KMS-11 (cell line): ENCODE measurements at regions not wholly inside any gene's neighbourhood (a gene's known extent, or its start where the extent isn't known, plus 50 kb on each side); places are given as distances from the start of the nearest gene placed in this dataset.

Experiments
- H2AFZ ChIP-seq: fragments of 200-600 bp; sonication (generic); 2 replicates; pipeline ENCODE4 v1.6.1; 2016; ENCODE audit warnings: antibody characterized with exemption, mixed run types, low read depth
- H3K27ac ChIP-seq: fragments of 200-600 bp; sonication (generic); 2 replicates; pipeline ENCODE4 v1.6.1; 2016; ENCODE audit warnings: mild to moderate bottlenecking, mixed run types
- H3K27me3 ChIP-seq: fragments of 200-600 bp; sonication (generic); 2 replicates; pipeline ENCODE4 v1.6.1; 2017; ENCODE audit warnings: mild to moderate bottlenecking, low read depth, mixed run types, moderate library complexity; ENCODE audit not compliant: insufficient read depth
- H3K36me3 ChIP-seq: fragments of 200-600 bp; sonication (generic); 2 replicates; pipeline ENCODE4 v1.6.1; 2017; ENCODE audit warnings: mild to moderate bottlenecking, mixed run types; ENCODE audit not compliant: insufficient read depth
- H3K4me1 ChIP-seq: fragments of 200-600 bp; sonication (generic); 2 replicates; pipeline ENCODE4 v1.6.1; 2016; ENCODE audit warnings: mild to moderate bottlenecking, low read depth, mixed run types; ENCODE audit not compliant: poor library complexity, severe bottlenecking
- H3K4me2 ChIP-seq: fragments of 200-600 bp; sonication (generic); 2 replicates; pipeline ENCODE4 v1.7.0; 2016; ENCODE audit warnings: mild to moderate bottlenecking, mixed run types
- H3K4me3 ChIP-seq: fragments of 200-600 bp; sonication (generic); IDR thresholded peaks from 2 replicates; pipeline ENCODE4 v1.6.1; 2017; ENCODE audit warnings: low read depth, low read length, mixed read lengths; ENCODE audit not compliant: insufficient read depth
- H3K79me2 ChIP-seq: fragments of 200-600 bp; sonication (generic); 2 replicates; pipeline ENCODE4 v1.6.1; 2016; ENCODE audit warnings: low read depth, mixed run types; ENCODE audit not compliant: insufficient read depth
- H3K9ac ChIP-seq: fragments of 200-600 bp; sonication (generic); 2 replicates; pipeline ENCODE4 v1.6.1; 2016; ENCODE audit warnings: mild to moderate bottlenecking, mixed run types
- H4K20me1 ChIP-seq: fragments of 200-600 bp; sonication (generic); 2 replicates; pipeline ENCODE4 v1.6.1; 2016; ENCODE audit warnings: mild to moderate bottlenecking, mixed run types; ENCODE audit not compliant: insufficient read depth
- TF ChIP-seq, protein P1 (sequence below): fragments of 200-600 bp; sonication (generic); conservative IDR thresholded peaks from 2 replicates; pipeline ENCODE4 v1.6.1; 2017; ENCODE audit warnings: low read depth, mild to moderate bottlenecking, antibody characterized with exemption, low read length, moderate library complexity, mixed read lengths

DNA sequence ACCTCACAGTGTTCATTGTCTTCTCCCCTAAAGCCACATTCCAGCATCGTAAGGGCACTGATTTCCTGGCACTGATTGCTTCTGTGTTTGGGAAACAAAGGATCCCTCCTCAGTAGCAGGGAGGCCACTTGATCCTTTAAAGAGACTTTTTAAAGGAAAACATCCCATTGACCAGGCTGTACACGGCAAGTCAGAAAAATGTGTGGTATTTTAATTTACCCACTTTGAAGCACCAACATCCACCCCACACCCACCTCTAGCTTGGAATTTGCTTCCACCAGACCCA, 364.9 kb downstream of the SHANK2 start:
- Histone ChIP-seq H3K27ac (no peak overlapping the region), H2AFZ (no peak overlapping the region), H3K9ac (no peak overlapping the region), H3K36me3 (no peaks in the 10 kb centered on the region), H3K27me3 (no peaks in the 10 kb centered on the region), H3K4me2 (no peak overlapping the region), H3K4me1 (no peaks in the 10 kb centered on the region), H3K4me3 (no peak overlapping the region), H4K20me1 (no peaks in the 10 kb centered on the region), H3K79me2 (no peaks in the 10 kb centered on the region)
- TF ChIP-seq, protein P1, sequence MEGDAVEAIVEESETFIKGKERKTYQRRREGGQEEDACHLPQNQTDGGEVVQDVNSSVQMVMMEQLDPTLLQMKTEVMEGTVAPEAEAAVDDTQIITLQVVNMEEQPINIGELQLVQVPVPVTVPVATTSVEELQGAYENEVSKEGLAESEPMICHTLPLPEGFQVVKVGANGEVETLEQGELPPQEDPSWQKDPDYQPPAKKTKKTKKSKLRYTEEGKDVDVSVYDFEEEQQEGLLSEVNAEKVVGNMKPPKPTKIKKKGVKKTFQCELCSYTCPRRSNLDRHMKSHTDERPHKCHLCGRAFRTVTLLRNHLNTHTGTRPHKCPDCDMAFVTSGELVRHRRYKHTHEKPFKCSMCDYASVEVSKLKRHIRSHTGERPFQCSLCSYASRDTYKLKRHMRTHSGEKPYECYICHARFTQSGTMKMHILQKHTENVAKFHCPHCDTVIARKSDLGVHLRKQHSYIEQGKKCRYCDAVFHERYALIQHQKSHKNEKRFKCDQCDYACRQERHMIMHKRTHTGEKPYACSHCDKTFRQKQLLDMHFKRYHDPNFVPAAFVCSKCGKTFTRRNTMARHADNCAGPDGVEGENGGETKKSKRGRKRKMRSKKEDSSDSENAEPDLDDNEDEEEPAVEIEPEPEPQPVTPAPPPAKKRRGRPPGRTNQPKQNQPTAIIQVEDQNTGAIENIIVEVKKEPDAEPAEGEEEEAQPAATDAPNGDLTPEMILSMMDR = no peak

DNA sequence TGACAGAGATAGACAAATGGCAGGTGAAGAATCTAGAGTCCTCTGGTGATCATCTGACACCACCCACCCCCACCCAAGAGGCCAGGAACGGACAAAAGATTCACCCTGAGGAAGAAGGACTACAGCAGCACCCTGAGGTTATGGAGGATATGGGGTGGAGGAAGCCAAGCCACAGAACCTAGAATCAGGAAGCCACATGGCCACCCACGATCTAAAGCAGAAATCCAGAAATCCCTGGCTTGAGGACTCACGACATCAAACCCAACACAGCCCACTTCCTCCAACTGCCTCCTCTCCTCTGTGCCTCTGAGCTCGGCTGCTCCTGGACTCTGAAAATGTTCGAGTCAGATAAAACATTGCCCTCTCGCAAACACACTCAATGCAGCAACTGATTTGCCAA, 364.3 kb downstream of the SHANK2 start:
- TF ChIP-seq, protein P1 = no peak
- no peak overlapping the region for H3K9ac ChIP-seq
- no peak overlapping the region for H3K4me2 ChIP-seq
- H3K27ac ChIP-seq = no peak overlapping the region
- H3K79me2 ChIP-seq = no peaks in the 10 kb centered on the region
- no peaks in the 10 kb centered on the region for H3K36me3 ChIP-seq
- no peak overlapping the region for H3K4me3 ChIP-seq
- no peaks in the 10 kb centered on the region for H3K27me3 ChIP-seq
- no peaks in the 10 kb centered on the region for H3K4me1 ChIP-seq
- no peaks in the 10 kb centered on the region for H4K20me1 ChIP-seq
- H2AFZ ChIP-seq = no peak overlapping the region

DNA sequence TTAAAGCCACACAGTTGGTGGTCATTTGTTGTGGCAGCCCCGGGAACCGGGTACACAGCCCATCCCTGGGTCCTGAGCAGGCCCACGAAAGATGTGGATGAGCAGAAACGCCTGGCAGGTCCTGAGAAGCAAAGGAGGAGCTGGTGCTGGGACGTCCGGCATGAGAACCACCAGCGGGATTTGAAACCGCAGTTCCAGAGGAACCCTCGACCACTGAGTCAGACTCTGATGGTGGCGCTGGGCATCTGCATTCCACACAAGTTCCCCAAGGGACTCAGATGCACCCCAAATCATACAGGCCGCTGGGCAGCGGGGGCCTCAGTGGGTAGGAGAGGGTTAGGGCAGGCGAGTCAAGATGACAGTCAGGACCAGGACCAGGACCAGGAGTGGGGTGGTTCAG, 363.0 kb downstream of the SHANK2 start:
- H3K4me3 ChIP-seq = no peak overlapping the region
- no peak overlapping the region for H3K27ac ChIP-seq
- H3K4me1 ChIP-seq = no peaks in the 10 kb centered on the region
- H4K20me1 ChIP-seq = no peaks in the 10 kb centered on the region
- no peak overlapping the region for H2AFZ ChIP-seq
- no peak overlapping the region for H3K9ac ChIP-seq
- TF ChIP-seq, protein P1 = no peak
- no peak overlapping the region for H3K4me2 ChIP-seq
- H3K27me3 ChIP-seq = no peaks in the 10 kb centered on the region
- H3K36me3 ChIP-seq = no peaks in the 10 kb centered on the region
- no peaks in the 10 kb centered on the region for H3K79me2 ChIP-seq

DNA sequence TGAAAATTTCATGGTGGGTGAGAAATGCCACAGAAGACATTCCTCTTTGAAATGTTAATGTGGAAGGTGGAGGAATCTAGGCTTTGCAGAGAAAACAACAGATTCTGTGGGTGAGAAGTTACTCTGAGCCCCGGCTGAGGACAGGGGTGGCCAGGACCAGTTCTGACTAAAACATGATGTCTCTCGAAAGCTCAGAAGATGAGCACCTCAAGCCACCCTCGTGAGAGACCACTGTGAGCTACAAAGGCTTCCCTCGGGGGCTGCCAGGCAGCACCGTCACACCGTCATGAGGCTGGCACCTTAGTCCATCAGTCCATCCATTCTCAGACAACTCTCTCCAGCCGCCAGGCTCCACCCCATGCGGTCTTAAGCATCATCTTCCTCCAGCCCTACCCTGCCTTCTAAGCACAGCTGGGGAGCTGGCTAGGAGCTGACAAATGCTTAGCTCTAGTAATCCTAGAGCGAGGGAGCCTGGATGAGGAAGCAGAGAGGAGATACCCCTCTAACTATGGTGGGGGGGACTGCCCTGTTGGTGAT, 360.5 kb downstream of the SHANK2 start:
- H2AFZ ChIP-seq = no peak overlapping the region
- H4K20me1 ChIP-seq = no peaks in the 10 kb centered on the region
- H3K27ac ChIP-seq = no peak overlapping the region
- H3K9ac ChIP-seq = no peak overlapping the region
- TF ChIP-seq, protein P1 = no peak
- H3K27me3 ChIP-seq = no peaks in the 10 kb centered on the region
- H3K4me2 ChIP-seq = no peak overlapping the region
- no peaks in the 10 kb centered on the region for H3K79me2 ChIP-seq
- H3K4me1 ChIP-seq = no peaks in the 10 kb centered on the region
- no peak overlapping the region for H3K4me3 ChIP-seq
- no peaks in the 10 kb centered on the region for H3K36me3 ChIP-seq
